ENCODE measurements at regions not wholly inside any gene's neighbourhood (a gene's known extent, or its start where the extent isn't known, plus 50 kb on each side); places are given as distances from the start of the nearest gene placed in this dataset.

DNA sequence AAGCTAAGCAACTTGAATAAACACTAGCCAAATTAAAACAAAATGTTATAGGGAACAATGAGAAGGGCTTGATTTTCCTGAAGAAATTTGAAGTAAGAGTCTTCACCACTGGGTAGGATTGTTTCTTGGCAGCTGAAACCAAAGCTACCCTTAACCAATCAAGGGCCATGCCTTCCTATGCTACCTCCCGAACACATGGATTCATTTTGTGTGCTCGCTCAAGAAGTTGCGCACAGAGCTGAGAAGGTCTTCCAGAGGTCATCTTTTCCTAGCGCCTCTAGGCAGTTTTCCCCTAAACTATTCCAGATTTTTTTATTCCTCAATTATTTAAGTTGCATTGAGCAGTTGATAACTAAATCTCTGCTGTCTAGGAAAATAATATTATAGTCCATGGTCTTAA, 264.6 kb downstream of the RBM43 start:
- H3K9me3 ChIP-seq (ENCODE audit: control insufficient read depth in 2 of 3, low read length in 3 of 3): no peaks in the 10 kb centered on the region
- Mint-ChIP-seq H3K27me3 (peaks cover 0 to 7% (median 4%) of the 10 kb centered on the region in 5 donors), H3K36me3 (no peaks in the 10 kb centered on the region), H3K4me1 (no peaks in the 10 kb centered on the region), H3K27ac (no peak overlapping the region), H3K9me3 (peaks cover 0 to 5% (median 0%) of the 10 kb centered on the region in 11 donors), H3K4me3 (no peak overlapping the region)
- DNase-seq (no peak), ATAC-seq (no peak)
- CTCF ChIA-PET: no interaction called here
- no peak overlapping the region for H3K27ac ChIP-seq (ENCODE audit: low read depth, low read length)
- H3K4me1 ChIP-seq (ENCODE audit: control insufficient read depth in 2 of 2, insufficient read depth in 2 of 2, low read length in 2 of 2): no peaks in the 10 kb centered on the region
- intact Hi-C loops (cut with micrococcal nuclease): loop anchor here in 1 of 2 donors (10.0 kb wide), 1 partner anchor 1242 kb away; no protein-coding TSS in a partner anchor
- POLR2A ChIA-PET: no interaction called here
- H3K27me3 ChIP-seq (ENCODE audit: control insufficient read depth in 2 of 2, insufficient read depth in 2 of 2, low read length in 2 of 2): no peaks in the 10 kb centered on the region
- H3K4me3 ChIP-seq (ENCODE audit: low read length): no peak overlapping the region
- H3K36me3 ChIP-seq (ENCODE audit: control insufficient read depth in 2 of 3, insufficient read depth in 3 of 3, low read length in 3 of 3): no peaks in the 10 kb centered on the region

DNA sequence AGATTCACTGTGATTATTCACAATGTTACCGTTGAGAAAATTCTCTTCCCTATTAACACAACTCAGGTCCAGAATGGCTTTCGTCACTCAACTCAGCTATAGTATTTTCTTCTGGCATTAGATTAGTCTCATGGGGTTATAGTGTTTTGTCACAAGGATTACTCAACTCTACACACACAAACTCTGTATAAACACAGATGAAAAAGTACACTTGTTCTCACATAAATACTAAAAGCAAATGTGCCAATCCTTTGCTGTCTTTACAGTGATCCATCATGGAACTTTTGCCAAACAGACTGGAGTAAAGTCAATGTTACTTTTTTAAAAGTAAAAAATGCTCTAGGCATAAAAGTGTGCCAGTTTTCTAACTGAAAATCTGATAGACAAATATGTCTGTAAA, 267.6 kb downstream of the RBM43 start:
- Mint-ChIP-seq H3K9me3 (peaks cover 0 to 20% (median 10%) of the 10 kb centered on the region in 11 donors), H3K27ac (no peak overlapping the region), H3K27me3 (peaks cover 0 to 9% (median 7%) of the 10 kb centered on the region in 5 donors), H3K36me3 (no peaks in the 10 kb centered on the region), H3K4me3 (no peak overlapping the region), H3K4me1 (no peaks in the 10 kb centered on the region)
- Histone ChIP-seq H3K4me1 (ENCODE audit: control insufficient read depth in 2 of 2, insufficient read depth in 2 of 2, low read length in 2 of 2) (no peaks in the 10 kb centered on the region), H3K27me3 (ENCODE audit: control insufficient read depth in 2 of 2, insufficient read depth in 2 of 2, low read length in 2 of 2) (no peaks in the 10 kb centered on the region), H3K4me3 (ENCODE audit: low read length) (no peak overlapping the region), H3K9me3 (ENCODE audit: control insufficient read depth in 2 of 3, low read length in 3 of 3) (no peaks in the 10 kb centered on the region), H3K36me3 (ENCODE audit: control insufficient read depth in 2 of 3, insufficient read depth in 3 of 3, low read length in 3 of 3) (no peaks in the 10 kb centered on the region), H3K27ac (ENCODE audit: low read depth, low read length) (no peak overlapping the region)
- ATAC-seq (no peak), DNase-seq (no peak)
- ChIA-PET POLR2A (no interaction called here), CTCF (no interaction called here)
- intact Hi-C loops (cut with micrococcal nuclease): loop anchor here in 1 of 2 donors (10.0 kb wide), 1 partner anchor 1239 kb away; no protein-coding TSS in a partner anchor

DNA sequence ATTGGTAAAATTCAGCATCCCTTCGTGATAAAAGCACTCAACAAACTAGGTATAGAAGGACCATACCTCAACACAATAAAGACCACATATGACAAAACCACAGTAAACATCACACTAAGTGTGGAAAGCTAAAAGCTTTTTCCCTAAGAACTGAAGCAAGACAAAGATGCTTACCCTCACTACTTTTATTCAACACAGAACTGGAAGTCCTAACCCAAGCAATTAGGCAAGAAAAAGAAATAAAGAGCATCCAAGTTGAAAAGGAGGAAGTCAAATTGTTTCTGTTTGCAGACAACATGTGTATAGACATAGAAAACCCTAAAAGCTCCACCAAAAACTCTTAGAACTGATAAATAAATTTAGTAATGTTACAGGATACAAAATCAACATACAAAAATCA, 271.7 kb downstream of the RBM43 start:
- Histone ChIP-seq H3K27me3 (ENCODE audit: control insufficient read depth in 2 of 2, insufficient read depth in 2 of 2, low read length in 2 of 2) (no peaks in the 10 kb centered on the region), H3K4me3 (ENCODE audit: low read length) (no peak overlapping the region), H3K27ac (ENCODE audit: low read depth, low read length) (no peak overlapping the region), H3K36me3 (ENCODE audit: control insufficient read depth in 2 of 3, insufficient read depth in 3 of 3, low read length in 3 of 3) (no peaks in the 10 kb centered on the region), H3K4me1 (ENCODE audit: control insufficient read depth in 2 of 2, insufficient read depth in 2 of 2, low read length in 2 of 2) (no peaks in the 10 kb centered on the region), H3K9me3 (ENCODE audit: control insufficient read depth in 2 of 3, low read length in 3 of 3) (no peaks in the 10 kb centered on the region)
- DNase-seq (no peak), ATAC-seq (no peak)
- POLR2A ChIA-PET: no interaction called here
- Mint-ChIP-seq H3K4me1 (no peaks in the 10 kb centered on the region), H3K27me3 (peaks cover 0 to 11% (median 8%) of the 10 kb centered on the region in 5 donors), H3K9me3 (peaks cover 2 to 43% (median 17%) of the 10 kb centered on the region in 11 donors), H3K36me3 (peaks cover 0 to 4% (median 0%) of the 10 kb centered on the region in 5 donors), H3K4me3 (no peak overlapping the region), H3K27ac (no peak overlapping the region)
- intact Hi-C loops (cut with micrococcal nuclease): loop anchor here in 1 of 2 donors (10.0 kb wide), 1 partner anchor 1235 kb away; no protein-coding TSS in a partner anchor
- CTCF ChIA-PET: no interaction called here

DNA sequence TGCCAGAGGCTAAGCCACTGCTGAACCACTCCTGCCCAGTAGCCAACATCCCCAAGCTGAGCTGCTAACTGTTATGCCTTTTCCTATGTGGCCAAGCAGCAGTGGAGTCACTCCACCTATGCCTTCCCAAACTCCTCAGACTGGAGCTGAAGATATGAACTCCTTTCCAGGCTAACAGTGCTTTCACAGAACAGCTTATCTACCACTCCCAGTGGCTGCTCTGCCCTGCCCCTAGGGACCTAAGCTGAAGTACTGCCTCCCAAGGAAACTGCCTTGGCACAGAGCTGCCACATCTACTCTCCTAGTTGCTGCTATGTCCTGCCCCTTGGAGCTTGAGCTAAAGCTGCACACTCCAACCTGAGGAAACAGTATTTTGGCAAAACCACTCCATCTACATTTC, 275.9 kb downstream of the RBM43 start:
- no peak for DNase-seq
- Histone ChIP-seq H3K27me3 (ENCODE audit: control insufficient read depth in 2 of 2, insufficient read depth in 2 of 2, low read length in 2 of 2) (peaks cover 0 to 3% of the 10 kb centered on the region in 2 donors), H3K9me3 (ENCODE audit: control insufficient read depth in 2 of 3, low read length in 3 of 3) (no peaks in the 10 kb centered on the region), H3K27ac (ENCODE audit: low read depth, low read length) (no peak overlapping the region), H3K4me1 (ENCODE audit: control insufficient read depth in 2 of 2, insufficient read depth in 2 of 2, low read length in 2 of 2) (no peaks in the 10 kb centered on the region), H3K4me3 (ENCODE audit: low read length) (no peak overlapping the region), H3K36me3 (ENCODE audit: control insufficient read depth in 2 of 3, insufficient read depth in 3 of 3, low read length in 3 of 3) (no peaks in the 10 kb centered on the region)
- intact Hi-C loops (cut with micrococcal nuclease): no loop called here
- Mint-ChIP-seq H3K4me3 (no peak overlapping the region), H3K4me1 (peaks cover 0 to 5% (median 0%) of the 10 kb centered on the region in 7 donors), H3K36me3 (peaks cover 0 to 4% (median 0%) of the 10 kb centered on the region in 5 donors), H3K27me3 (peaks cover 0 to 21% (median 4%) of the 10 kb centered on the region in 5 donors), H3K9me3 (peaks cover 2 to 39% (median 13%) of the 10 kb centered on the region in 11 donors), H3K27ac (no peak overlapping the region)
- CTCF ChIA-PET: no interaction called here
- ATAC-seq: no peak
- POLR2A ChIA-PET: no interaction called here

DNA sequence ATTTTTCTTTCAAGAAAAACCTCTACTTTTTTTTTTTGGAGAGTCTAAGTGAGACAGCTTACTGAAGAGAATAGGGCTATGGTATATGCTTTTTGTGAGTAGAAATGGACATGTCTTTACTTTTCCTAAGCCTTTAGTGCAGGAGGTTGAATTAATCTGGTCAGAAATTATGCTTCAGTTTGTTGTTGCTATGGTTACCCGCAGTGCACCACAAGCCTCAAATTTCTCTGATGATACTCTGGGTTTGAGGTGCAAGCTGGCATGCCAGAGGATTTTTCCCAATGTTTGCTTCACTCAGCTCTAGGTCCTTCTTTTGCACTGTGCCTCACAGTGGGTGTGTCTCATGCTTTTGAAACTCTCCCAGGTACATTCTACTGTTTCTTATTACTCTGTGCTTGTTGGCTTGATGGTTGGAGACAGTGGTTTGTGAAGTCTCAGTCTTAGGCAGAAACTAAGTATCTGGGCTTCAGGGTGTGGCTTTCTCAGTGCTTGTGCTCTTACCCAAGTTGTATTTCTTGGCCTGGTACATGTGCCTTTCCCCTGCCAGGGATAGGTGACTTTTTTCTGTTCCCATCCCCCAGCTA, 278.3 kb downstream of the RBM43 start:
- Mint-ChIP-seq H3K4me3 (no peak overlapping the region), H3K9me3 (peaks cover 0 to 20% (median 7%) of the 10 kb centered on the region in 11 donors), H3K27me3 (peaks cover 0 to 21% (median 4%) of the 10 kb centered on the region in 5 donors), H3K36me3 (peaks cover 0 to 4% (median 0%) of the 10 kb centered on the region in 5 donors), H3K4me1 (peaks cover 0 to 5% (median 0%) of the 10 kb centered on the region in 7 donors), H3K27ac (no peak overlapping the region)
- Histone ChIP-seq H3K36me3 (ENCODE audit: control insufficient read depth in 2 of 3, insufficient read depth in 3 of 3, low read length in 3 of 3) (no peaks in the 10 kb centered on the region), H3K9me3 (ENCODE audit: control insufficient read depth in 2 of 3, low read length in 3 of 3) (no peaks in the 10 kb centered on the region), H3K4me3 (ENCODE audit: low read length) (no peak overlapping the region), H3K27me3 (ENCODE audit: control insufficient read depth in 2 of 2, insufficient read depth in 2 of 2, low read length in 2 of 2) (peaks cover 0 to 3% of the 10 kb centered on the region in 2 donors), H3K4me1 (ENCODE audit: control insufficient read depth in 2 of 2, insufficient read depth in 2 of 2, low read length in 2 of 2) (no peaks in the 10 kb centered on the region), H3K27ac (ENCODE audit: low read depth, low read length) (no peak overlapping the region)
- intact Hi-C loops (cut with micrococcal nuclease): no loop called here
- DNase-seq (no peak), ATAC-seq (no peak)
- ChIA-PET POLR2A (no interaction called here), CTCF (no interaction called here)

DNA sequence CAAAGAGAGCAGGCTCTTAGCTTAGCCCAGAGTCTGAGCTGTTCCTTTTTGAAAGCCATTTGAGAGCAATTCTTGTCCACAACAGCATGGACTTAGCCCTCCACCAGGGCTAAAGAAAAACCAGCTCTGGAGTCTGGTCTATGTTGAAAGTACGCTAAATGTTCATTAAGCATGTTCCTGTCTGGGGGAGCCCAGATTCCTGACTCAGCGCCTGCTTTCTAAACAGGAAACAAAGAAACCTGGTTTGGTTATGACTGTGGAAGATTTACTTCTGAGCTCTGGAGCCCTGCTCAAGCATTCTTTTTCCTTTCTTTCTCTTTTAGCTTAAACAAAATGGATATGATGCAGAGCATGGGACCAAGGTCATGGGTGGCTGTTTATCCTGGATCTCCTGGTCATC, 279.8 kb downstream of the RBM43 start:
- Mint-ChIP-seq H3K27ac (no peak overlapping the region), H3K36me3 (peaks cover 0 to 4% (median 0%) of the 10 kb centered on the region in 5 donors), H3K4me1 (peaks cover 0 to 5% (median 0%) of the 10 kb centered on the region in 7 donors), H3K4me3 (no peak overlapping the region), H3K27me3 (peaks cover 0 to 20% (median 4%) of the 10 kb centered on the region in 5 donors), H3K9me3 (peaks cover 0 to 10% (median 3%) of the 10 kb centered on the region in 11 donors)
- no peaks in the 10 kb centered on the region for H3K4me1 ChIP-seq (ENCODE audit: control insufficient read depth in 2 of 2, insufficient read depth in 2 of 2, low read length in 2 of 2)
- POLR2A ChIA-PET: no interaction called here
- CTCF ChIA-PET: no interaction called here
- no peak overlapping the region for H3K27ac ChIP-seq (ENCODE audit: low read depth, low read length)
- no peaks in the 10 kb centered on the region for H3K9me3 ChIP-seq (ENCODE audit: control insufficient read depth in 2 of 3, low read length in 3 of 3)
- peaks cover 0 to 3% of the 10 kb centered on the region in 2 donors for H3K27me3 ChIP-seq (ENCODE audit: control insufficient read depth in 2 of 2, insufficient read depth in 2 of 2, low read length in 2 of 2)
- no peak overlapping the region for H3K4me3 ChIP-seq (ENCODE audit: low read length)
- no peak for ATAC-seq
- no peaks in the 10 kb centered on the region for H3K36me3 ChIP-seq (ENCODE audit: control insufficient read depth in 2 of 3, insufficient read depth in 3 of 3, low read length in 3 of 3)
- intact Hi-C loops (cut with micrococcal nuclease): no loop called here
- no peak for DNase-seq

DNA sequence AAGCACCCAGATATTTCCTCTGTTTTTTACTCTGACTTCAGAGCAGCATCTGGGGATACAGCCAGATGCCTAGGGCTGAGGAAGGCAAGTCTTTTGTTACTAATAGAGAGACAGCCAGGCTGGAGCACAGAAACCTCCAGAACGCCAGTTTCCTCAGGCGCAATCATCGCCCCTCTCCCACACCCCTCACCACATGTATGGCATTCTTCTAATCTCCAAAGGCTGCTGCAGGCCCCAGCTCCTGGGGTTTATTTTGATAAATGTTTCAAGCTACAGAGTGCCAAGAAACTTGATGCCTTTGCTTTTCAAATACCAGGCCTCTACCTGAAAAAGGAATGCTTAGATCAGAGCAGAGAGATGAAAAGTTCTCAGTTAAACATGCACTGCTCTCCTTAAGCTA, 283.6 kb downstream of the RBM43 start:
- H3K36me3 Mint-ChIP-seq: no peaks in the 10 kb centered on the region
- POLR2A ChIA-PET: no interaction called here

More for the DNA sequence above, 283.6 kb downstream of the RBM43 start:
- H3K27me3 Mint-ChIP-seq: peaks cover 0 to 17% (median 0%) of the 10 kb centered on the region in 5 donors
- DNase-seq (no peak), ATAC-seq (no peak)
- H3K27ac Mint-ChIP-seq: no peak overlapping the region
- Histone ChIP-seq H3K9me3 (ENCODE audit: control insufficient read depth in 2 of 3, low read length in 3 of 3) (no peaks in the 10 kb centered on the region), H3K27me3 (ENCODE audit: control insufficient read depth in 2 of 2, insufficient read depth in 2 of 2, low read length in 2 of 2) (no peaks in the 10 kb centered on the region), H3K36me3 (ENCODE audit: control insufficient read depth in 2 of 3, insufficient read depth in 3 of 3, low read length in 3 of 3) (no peaks in the 10 kb centered on the region), H3K4me3 (ENCODE audit: low read length) (no peak overlapping the region), H3K27ac (ENCODE audit: low read depth, low read length) (no peak overlapping the region), H3K4me1 (ENCODE audit: control insufficient read depth in 2 of 2, insufficient read depth in 2 of 2, low read length in 2 of 2) (no peaks in the 10 kb centered on the region)
- CTCF ChIA-PET: no interaction called here
- H3K4me1 Mint-ChIP-seq: peaks cover 0 to 5% (median 0%) of the 10 kb centered on the region in 7 donors
- intact Hi-C loops (cut with micrococcal nuclease): no loop called here
- peaks cover 0 to 3% (median 0%) of the 10 kb centered on the region in 11 donors for H3K9me3 Mint-ChIP-seq
- no peak overlapping the region for H3K4me3 Mint-ChIP-seq

Data from naive thymus-derived CD4-positive, alpha-beta T cell (primary cell).